ENCODE measurements at regions not wholly inside any gene's neighbourhood (a gene's known extent, or its start where the extent isn't known, plus 50 kb on each side); places are given as distances from the start of the nearest gene placed in this dataset.
A peak's percentile ranks its signal among the peaks of the same experiment; 100 is the strongest.
"Not testable (repeated sequence)": the region's sequence is repeated elsewhere in the genome, so short reads cannot be mapped to it uniquely, and the experiment has no call there.

- peak; percentile 33 for DNase-seq
These were observed 101.4 kb downstream of the TNFRSF13B start for GRCh38 chr17:16870253-16871245.

- DNase-seq = peak; percentile 21
These were observed 102.2 kb downstream of the TNFRSF13B start for GRCh38 chr17:16869531-16870252.

- peak; percentile 9 for DNase-seq
These were observed 103.3 kb downstream of the TNFRSF13B start for GRCh38 chr17:16868616-16869015.

GRCh38 chr17:16867545-16867944, 104.4 kb downstream of the TNFRSF13B start:
- DNase-seq = peak; percentile 15

GRCh38 chr17:16866841-16867240, 105.1 kb downstream of the TNFRSF13B start:
- DNase-seq = not testable (repeated sequence)

- DNase-seq = no peak
These were observed 105.5 kb downstream of the TNFRSF13B start for GRCh38 chr17:16866436-16866835.

- not testable (repeated sequence) for DNase-seq
These were observed 106.2 kb downstream of the TNFRSF13B start for GRCh38 chr17:16865704-16866103.

GRCh38 chr17:16865077-16865613, 106.8 kb downstream of the TNFRSF13B start:
- DNase-seq = not testable (repeated sequence)

GRCh38 chr17:16864462-16865076, 107.3 kb downstream of the TNFRSF13B start:
- DNase-seq = not testable (repeated sequence)

- not testable (repeated sequence) for DNase-seq
These were observed 110.8 kb downstream of the TNFRSF13B start for GRCh38 chr17:16861152-16861551.

- not testable (repeated sequence) for DNase-seq
These were observed 111.5 kb downstream of the TNFRSF13B start for GRCh38 chr17:16860467-16860866.

GRCh38 chr17:16859515-16859914, 112.4 kb downstream of the TNFRSF13B start:
- DNase-seq = not testable (repeated sequence)

- not testable (repeated sequence) for DNase-seq
These were observed 114.2 kb downstream of the TNFRSF13B start for GRCh38 chr17:16857746-16858145.

GRCh38 chr17:16856846-16857245, 115.1 kb downstream of the TNFRSF13B start:
- not testable (repeated sequence) for DNase-seq

GRCh38 chr17:16856171-16856570, 115.7 kb downstream of the TNFRSF13B start:
- DNase-seq = not testable (repeated sequence)

GRCh38 chr17:16854636-16855035, 117.3 kb downstream of the TNFRSF13B start:
- DNase-seq = not testable (repeated sequence)

- DNase-seq = no peak
These were observed 118.1 kb downstream of the TNFRSF13B start for GRCh38 chr17:16853661-16854320.

GRCh38 chr17:16849861-16850260, 122.1 kb downstream of the TNFRSF13B start:
- DNase-seq = not testable (repeated sequence)

GRCh38 chr17:16848997-16849396, 122.9 kb downstream of the TNFRSF13B start:
- peak; percentile 53 for DNase-seq

- DNase-seq = not testable (repeated sequence)
These were observed 126.8 kb downstream of the TNFRSF13B start for GRCh38 chr17:16845098-16845497.

- not testable (repeated sequence) for DNase-seq
These were observed 127.2 kb downstream of the TNFRSF13B start for GRCh38 chr17:16844669-16845068.

- DNase-seq = not testable (repeated sequence)
These were observed 128.4 kb downstream of the TNFRSF13B start for GRCh38 chr17:16843511-16843910.
